ENCODE measurements at regions not wholly inside any gene's neighbourhood (a gene's known extent, or its start where the extent isn't known, plus 50 kb on each side); places are given as distances from the start of the nearest gene placed in this dataset.

DNA sequence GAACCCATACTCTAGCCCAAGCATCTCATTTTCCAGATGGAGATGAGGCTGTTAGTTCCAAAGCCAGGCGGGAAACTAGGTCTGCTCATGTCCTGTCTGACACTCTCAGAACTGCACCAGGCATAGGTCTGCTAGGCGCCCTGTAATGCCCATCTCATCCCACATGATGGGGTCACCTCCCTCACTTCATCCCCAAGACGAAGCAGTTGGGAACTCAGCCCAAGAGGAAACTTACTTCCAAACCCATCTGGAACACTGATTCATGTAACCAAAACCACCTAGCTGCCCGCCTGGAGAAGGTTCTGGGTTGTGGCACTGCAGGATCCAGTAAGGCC is 84.0 kb upstream of the PRNP start:
- no peak overlapping the region for H3K4me3 ChIP-seq
- ATAC-seq (ENCODE audit: insufficient number of reproducible peaks, low FRiP score, low read depth) (no peak), DNase-seq (ENCODE audit: low spot score) (no peak)
- H3K27ac ChIP-seq, result no peak overlapping the region
- TF ChIP-seq, protein P1, sequence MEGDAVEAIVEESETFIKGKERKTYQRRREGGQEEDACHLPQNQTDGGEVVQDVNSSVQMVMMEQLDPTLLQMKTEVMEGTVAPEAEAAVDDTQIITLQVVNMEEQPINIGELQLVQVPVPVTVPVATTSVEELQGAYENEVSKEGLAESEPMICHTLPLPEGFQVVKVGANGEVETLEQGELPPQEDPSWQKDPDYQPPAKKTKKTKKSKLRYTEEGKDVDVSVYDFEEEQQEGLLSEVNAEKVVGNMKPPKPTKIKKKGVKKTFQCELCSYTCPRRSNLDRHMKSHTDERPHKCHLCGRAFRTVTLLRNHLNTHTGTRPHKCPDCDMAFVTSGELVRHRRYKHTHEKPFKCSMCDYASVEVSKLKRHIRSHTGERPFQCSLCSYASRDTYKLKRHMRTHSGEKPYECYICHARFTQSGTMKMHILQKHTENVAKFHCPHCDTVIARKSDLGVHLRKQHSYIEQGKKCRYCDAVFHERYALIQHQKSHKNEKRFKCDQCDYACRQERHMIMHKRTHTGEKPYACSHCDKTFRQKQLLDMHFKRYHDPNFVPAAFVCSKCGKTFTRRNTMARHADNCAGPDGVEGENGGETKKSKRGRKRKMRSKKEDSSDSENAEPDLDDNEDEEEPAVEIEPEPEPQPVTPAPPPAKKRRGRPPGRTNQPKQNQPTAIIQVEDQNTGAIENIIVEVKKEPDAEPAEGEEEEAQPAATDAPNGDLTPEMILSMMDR (IDR thresholded peaks at IDR 0.05), result no peak
- no peaks in the 10 kb centered on the region for H3K9me3 ChIP-seq
- H3K4me1 ChIP-seq (ENCODE audit: control insufficient read depth in 1 of 2, low read depth in 2 of 2), result peaks cover 0 to 8% of the 10 kb centered on the region in 2 donors
- no peaks in the 10 kb centered on the region for H3K36me3 ChIP-seq
- no peaks in the 10 kb centered on the region for H3K27me3 ChIP-seq (replicated peaks; ENCODE audit: insufficient read depth)

DNA sequence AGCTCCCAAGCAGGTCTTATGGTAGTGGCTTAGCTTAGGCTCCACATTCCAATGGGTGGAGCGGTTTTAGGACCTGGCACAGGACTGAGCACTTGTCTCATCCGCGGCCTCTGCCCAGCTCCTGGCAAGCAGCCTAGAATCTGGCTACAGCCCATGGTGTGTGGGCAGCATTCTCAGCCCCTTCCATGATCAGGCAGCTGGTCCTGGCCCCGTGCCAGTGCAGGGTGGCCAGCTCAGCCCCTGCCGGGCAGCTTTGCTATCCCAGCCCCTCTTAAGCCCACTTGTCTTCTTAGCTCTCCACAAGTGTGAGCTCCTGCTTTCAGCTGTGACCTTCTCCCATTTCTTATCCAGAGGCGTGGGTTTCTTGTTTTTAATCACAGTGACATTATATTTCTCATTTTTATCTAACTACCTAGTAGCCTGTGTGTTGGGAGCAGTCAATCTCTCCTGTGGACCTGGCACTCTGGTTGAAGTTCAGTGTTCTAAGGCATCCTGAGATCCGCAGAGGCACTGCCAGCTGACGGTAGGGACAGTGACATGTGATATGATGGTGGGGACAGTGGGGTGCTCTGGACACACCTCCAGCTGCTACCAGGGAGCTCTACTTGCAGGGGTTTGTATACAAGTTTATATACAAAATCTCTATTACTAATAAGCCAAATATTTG is 84.5 kb upstream of the PRNP start:
- Histone ChIP-seq H3K36me3 (no peaks in the 10 kb centered on the region), H3K27me3 (replicated peaks; ENCODE audit: insufficient read depth) (no peaks in the 10 kb centered on the region), H3K4me1 (ENCODE audit: control insufficient read depth in 1 of 2, low read depth in 2 of 2) (peaks cover 0 to 8% of the 10 kb centered on the region in 2 donors), H3K4me3 (no peak overlapping the region), H3K27ac (no peak overlapping the region), H3K9me3 (no peaks in the 10 kb centered on the region)
- TF ChIP-seq, protein P1 (IDR thresholded peaks at IDR 0.05), result no peak
- no peak for DNase-seq (ENCODE audit: low spot score)
- ATAC-seq (ENCODE audit: insufficient number of reproducible peaks, low FRiP score, low read depth), result no peak

DNA sequence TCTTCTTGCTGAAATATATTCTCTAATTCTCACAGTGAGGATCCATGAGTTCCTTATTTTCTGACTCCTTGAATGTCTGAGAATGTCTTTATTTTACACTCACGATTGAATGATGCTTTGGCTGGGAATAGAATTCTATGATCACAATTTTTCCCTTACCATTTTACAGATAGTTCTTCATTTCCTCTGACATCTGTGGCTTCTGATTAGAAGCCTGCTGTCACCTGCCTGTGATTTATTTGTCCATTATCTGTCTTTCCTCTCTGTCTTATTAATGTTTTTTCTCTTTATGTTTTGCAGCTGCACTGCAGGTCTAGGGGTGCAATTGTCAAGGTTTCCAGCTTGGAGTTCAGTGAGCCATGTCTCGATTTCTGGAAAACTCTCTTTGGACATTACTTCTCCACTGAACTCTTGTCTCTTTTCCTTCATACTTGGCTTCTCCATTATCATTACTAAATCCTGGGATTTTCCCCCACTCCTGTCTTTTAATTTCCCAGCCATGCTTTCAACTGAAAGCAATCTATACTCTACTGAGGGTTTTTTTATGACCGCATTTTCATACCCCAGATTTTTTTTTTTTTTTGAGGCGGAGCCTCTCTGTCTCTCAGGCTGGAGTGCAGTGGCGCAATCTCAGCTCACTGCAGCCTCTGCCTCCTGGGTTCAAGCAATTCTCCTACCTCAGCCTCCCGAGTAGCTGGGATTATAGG is 85.8 kb upstream of the PRNP start:
- H3K27me3 ChIP-seq (replicated peaks; ENCODE audit: insufficient read depth), result no peaks in the 10 kb centered on the region
- H3K27ac ChIP-seq, result no peak overlapping the region
- TF ChIP-seq, protein P1 (IDR thresholded peaks at IDR 0.05), result no peak

DNA sequence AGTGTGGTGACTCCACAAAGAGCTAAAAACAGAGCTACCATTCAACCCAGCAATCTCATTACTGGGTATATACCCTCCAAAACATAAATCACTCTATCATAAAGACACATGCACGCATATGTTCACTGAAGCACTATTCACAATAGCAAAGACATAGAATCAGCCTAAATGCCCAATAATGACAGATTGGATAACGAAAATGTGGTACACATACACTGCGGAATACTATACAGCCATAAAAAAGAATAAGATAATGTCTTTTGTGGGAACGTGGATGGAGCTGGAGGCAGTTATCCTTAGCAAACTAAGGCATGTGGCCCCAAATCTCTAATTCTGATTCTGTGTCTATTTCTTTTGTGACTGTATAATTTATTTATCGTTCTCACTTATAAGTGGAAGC is 89.0 kb upstream of the PRNP start:
- ATAC-seq (ENCODE audit: insufficient number of reproducible peaks, low FRiP score, low read depth) (no peak), DNase-seq (ENCODE audit: low spot score) (no peak)
- Histone ChIP-seq H3K27ac (no peak overlapping the region), H3K4me1 (ENCODE audit: control insufficient read depth in 1 of 2, low read depth in 2 of 2) (peaks cover 4 to 16% of the 10 kb centered on the region in 2 donors), H3K36me3 (no peaks in the 10 kb centered on the region), H3K27me3 (replicated peaks; ENCODE audit: insufficient read depth) (no peaks in the 10 kb centered on the region), H3K4me3 (no peak overlapping the region), H3K9me3 (no peaks in the 10 kb centered on the region)
- TF ChIP-seq, protein P1 (IDR thresholded peaks at IDR 0.05), result no peak

More for the DNA sequence above, 85.8 kb upstream of the PRNP start:
- no peak overlapping the region for H3K4me3 ChIP-seq
- H3K4me1 ChIP-seq (ENCODE audit: control insufficient read depth in 1 of 2, low read depth in 2 of 2), result peaks cover 0 to 8% of the 10 kb centered on the region in 2 donors
- ATAC-seq (ENCODE audit: insufficient number of reproducible peaks, low FRiP score, low read depth), result no peak
- no peaks in the 10 kb centered on the region for H3K9me3 ChIP-seq
- DNase-seq (ENCODE audit: low spot score), result no peak
- no peaks in the 10 kb centered on the region for H3K36me3 ChIP-seq

DNA sequence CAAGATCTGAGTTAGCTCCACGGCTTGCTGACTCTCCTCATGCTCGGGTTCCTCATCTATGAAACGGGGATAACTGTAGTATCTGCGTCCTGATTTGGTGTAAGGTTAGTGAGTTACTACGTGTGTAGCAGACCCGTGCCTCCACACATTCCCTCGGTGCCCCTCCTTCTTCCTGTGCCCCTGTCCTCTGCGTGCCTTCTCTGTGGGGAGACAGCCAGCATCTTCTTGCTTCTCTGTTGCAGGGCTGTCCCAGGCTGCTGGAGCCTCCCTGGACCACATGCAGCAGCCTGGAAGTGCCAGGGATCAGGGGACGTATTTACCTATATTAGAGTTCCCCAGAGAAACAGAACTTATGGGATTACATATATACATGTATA is 93.1 kb upstream of the PRNP start:
- peaks cover 4 to 13% of the 10 kb centered on the region in 2 donors for H3K4me1 ChIP-seq (ENCODE audit: control insufficient read depth in 1 of 2, low read depth in 2 of 2)
- DNase-seq (ENCODE audit: low spot score) (no peak), ATAC-seq (ENCODE audit: insufficient number of reproducible peaks, low FRiP score, low read depth) (no peak)
- no peaks in the 10 kb centered on the region for H3K27me3 ChIP-seq (replicated peaks; ENCODE audit: insufficient read depth)
- TF ChIP-seq, protein P1 (IDR thresholded peaks at IDR 0.05), result no peak
- H3K27ac ChIP-seq, result no peak overlapping the region
- H3K4me3 ChIP-seq, result peak overlapping the region; percentile 73
- no peaks in the 10 kb centered on the region for H3K36me3 ChIP-seq
- no peaks in the 10 kb centered on the region for H3K9me3 ChIP-seq

Measured in thoracic aorta (tissue), 2 donors.